Neural crest cell (in vitro differentiated cells): ENCODE measurements at regions not wholly inside any gene's neighbourhood (a gene's known extent, or its start where the extent isn't known, plus 50 kb on each side); places are given as distances from the start of the nearest gene placed in this dataset.

Experiments used
- DNase-seq: peaks from one replicate; pipeline ENCODE4 v3.0.0; 2021; ENCODE audit warnings: low read depth, mixed read lengths, low spot score
- H3K27ac Mint-ChIP-seq: one replicate; pipeline ENCODE4 v1.8.0; 2021; ENCODE audit warnings: mild to moderate bottlenecking, mixed read lengths; ENCODE audit not compliant: unreplicated experiment
- H3K27me3 Mint-ChIP-seq: 2 replicates; pipeline ENCODE4 v1.8.0; 2021; ENCODE audit warnings: low read depth, mild to moderate bottlenecking, mixed read lengths
- H3K36me3 Mint-ChIP-seq: 2 replicates; pipeline ENCODE4 v1.8.0; 2021; ENCODE audit warnings: low read depth, mild to moderate bottlenecking, mixed read lengths
- H3K4me1 Mint-ChIP-seq: 2 replicates; pipeline ENCODE4 v1.8.0; 2021; ENCODE audit warnings: mixed read lengths
- H3K4me3 Mint-ChIP-seq: one replicate; pipeline ENCODE4 v1.8.0; 2021; ENCODE audit warnings: mild to moderate bottlenecking, mixed read lengths
- H3K9me3 Mint-ChIP-seq: 2 replicates; pipeline ENCODE4 v1.8.0; 2021; ENCODE audit warnings: mixed read lengths
- CTCF ChIP-seq: fragments of 200-600 bp; sonication (generic); conservative IDR thresholded peaks from 2 replicates; pipeline ENCODE4 v1.5.0; 2021; ENCODE audit warnings: antibody characterized with exemption, mild to moderate bottlenecking

DNA sequence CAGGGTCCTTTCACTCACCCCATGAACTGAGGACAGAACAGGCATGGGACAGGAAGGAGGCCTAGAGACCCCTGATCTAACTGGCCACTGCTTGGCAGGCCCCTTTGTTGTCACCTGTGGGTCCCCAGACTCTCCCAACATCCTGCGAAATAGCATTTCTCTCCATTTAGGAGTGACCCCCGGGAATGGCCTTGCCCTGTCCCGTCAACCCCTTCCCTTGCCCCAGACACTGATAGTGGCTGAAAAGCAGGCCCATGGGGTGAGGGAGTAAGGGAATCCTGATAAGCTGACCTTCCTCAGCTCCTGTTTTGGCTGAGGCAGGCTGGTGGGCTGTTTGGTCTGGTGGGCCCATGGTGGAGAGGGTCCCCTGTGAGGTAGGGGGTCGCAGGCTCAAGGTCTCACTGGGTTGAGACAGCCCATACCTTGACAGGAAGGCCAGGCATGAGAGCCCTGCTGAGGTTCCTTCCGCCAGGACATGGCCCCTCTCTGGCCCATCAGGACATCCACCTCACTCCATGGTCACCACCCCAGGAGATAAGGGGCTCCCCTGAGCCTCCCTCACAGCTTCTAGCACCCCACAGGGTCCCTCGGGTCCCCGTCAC lies 139.3 kb downstream of the MRPL14 start:
- no peaks in the 10 kb centered on the region for H3K9me3 Mint-ChIP-seq
- H3K4me3 Mint-ChIP-seq = no peak overlapping the region
- H3K36me3 Mint-ChIP-seq = no peaks in the 10 kb centered on the region
- no peak for DNase-seq
- peak overlapping the region; percentile 27 for H3K27ac Mint-ChIP-seq
- H3K27me3 Mint-ChIP-seq = no peaks in the 10 kb centered on the region
- H3K4me1 Mint-ChIP-seq = peaks cover 12% of the 10 kb centered on the region
- TF ChIP-seq CTCF = no peak

GRCh38 chr6:43986177-43986825 lies 141.0 kb downstream of the MRPL14 start:
- H3K36me3 Mint-ChIP-seq = no peaks in the 10 kb centered on the region
- peak overlapping the region; percentile 80 for H3K27ac Mint-ChIP-seq
- TF ChIP-seq CTCF = no peak
- H3K9me3 Mint-ChIP-seq = no peaks in the 10 kb centered on the region
- no peak overlapping the region for H3K4me3 Mint-ChIP-seq
- peaks cover 5% of the 10 kb centered on the region for H3K4me1 Mint-ChIP-seq
- H3K27me3 Mint-ChIP-seq = no peaks in the 10 kb centered on the region
- DNase-seq = no peak

- no peak for TF ChIP-seq CTCF
- Mint-ChIP-seq H3K27me3 (no peaks in the 10 kb centered on the region), H3K9me3 (no peaks in the 10 kb centered on the region), H3K4me1 (peaks cover under 1% of the 10 kb centered on the region), H3K36me3 (no peaks in the 10 kb centered on the region), H3K4me3 (no peak overlapping the region), H3K27ac (no peak overlapping the region)
- DNase-seq = no peak
These were observed 141.9 kb downstream of the MRPL14 start for GRCh38 chr6:43985329-43985728.

GRCh38 chr6:43984442-43985321 lies 142.6 kb downstream of the MRPL14 start:
- no peak for DNase-seq
- no peak for TF ChIP-seq CTCF
- Mint-ChIP-seq H3K9me3 (no peaks in the 10 kb centered on the region), H3K36me3 (no peaks in the 10 kb centered on the region), H3K27me3 (no peaks in the 10 kb centered on the region), H3K4me1 (no peaks in the 10 kb centered on the region), H3K27ac (no peak overlapping the region), H3K4me3 (no peak overlapping the region)

GRCh38 chr6:43983632-43984031 lies 143.6 kb downstream of the MRPL14 start:
- Mint-ChIP-seq H3K27me3 (no peaks in the 10 kb centered on the region), H3K4me3 (no peak overlapping the region), H3K9me3 (no peaks in the 10 kb centered on the region)

More at GRCh38 chr6:43983632-43984031, 143.6 kb downstream of the MRPL14 start:
- Mint-ChIP-seq H3K27ac (no peak overlapping the region), H3K36me3 (no peaks in the 10 kb centered on the region), H3K4me1 (no peaks in the 10 kb centered on the region)
- no peak for DNase-seq
- TF ChIP-seq CTCF = no peak
